ENCODE measurements at regions not wholly inside any gene's neighbourhood (a gene's known extent, or its start where the extent isn't known, plus 50 kb on each side); places are given as distances from the start of the nearest gene placed in this dataset.

DNA sequence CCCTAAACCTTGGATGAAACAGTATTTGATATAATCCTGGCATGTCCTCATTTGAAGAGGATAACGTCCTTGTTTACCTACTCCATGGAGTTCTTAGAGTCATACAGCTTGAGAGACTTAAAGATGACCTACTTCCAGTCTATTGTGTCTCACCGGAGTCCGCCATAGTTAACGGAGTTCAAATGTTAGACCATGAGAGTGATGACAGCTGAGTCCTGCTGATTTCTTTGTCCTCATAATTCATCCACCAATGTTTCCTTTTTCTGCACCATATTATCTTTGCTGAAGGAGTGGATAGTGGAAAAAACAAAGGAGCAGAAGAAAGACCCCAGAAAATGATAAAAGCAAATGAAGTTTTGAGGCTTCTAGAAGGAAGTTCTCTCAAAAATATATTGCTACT is 75.8 kb upstream of the HIF1A start:
- FAIRE-seq (no peak), DNase-seq (ENCODE audit: low read depth in 1 of 2, low spot score in 2 of 2) (no peak)
- H2BK120ac ChIP-seq (replicated peaks; ENCODE audit: low read depth, low read length) = no peak overlapping the region
- no peak overlapping the region for H2BK15ac ChIP-seq (ENCODE audit: low read length)
- H2BK5ac ChIP-seq (ENCODE audit: low read depth, low read length) = no peak overlapping the region
- no peak overlapping the region for H4K91ac ChIP-seq (replicated peaks; ENCODE audit: insufficient read length, low read length)
- no peak overlapping the region for H3K27ac ChIP-seq (ENCODE audit: low read depth, low read length)
- ChIA-PET POLR2A (ENCODE audit: partially characterized antibody) (no interaction called here), CTCF (ENCODE audit: partially characterized antibody) (interaction anchor here (1.1 to 1.4 kb wide), 3 partner anchors 11 to 159 kb away, joined by 3 to 6 read pairs (median 4); no protein-coding TSS in a partner anchor)
- no peak for TF ChIP-seq POLR2AphosphoS5 (IDR thresholded peaks at IDR 0.05; ENCODE audit: low read depth, low read length)
- no peak for TF ChIP-seq RXRA (IDR thresholded peaks at IDR 0.05; ENCODE audit: insufficient read depth, low read depth, low read length)
- no peak for TF ChIP-seq SAP30 (IDR thresholded peaks at IDR 0.05; ENCODE audit: insufficient read depth, insufficient replicate concordance, low read length)
- no peak for TF ChIP-seq CHD2 (IDR thresholded peaks at IDR 0.05; ENCODE audit: low read length)
- no peaks in the 10 kb centered on the region for H3K27me3 ChIP-seq (replicated peaks in 1 of 4; ENCODE audit: control insufficient read depth in 3 of 4, extremely low read depth in 1 of 4, insufficient read depth in 3 of 4, low read length in 3 of 4)
- no peak overlapping the region for H3K4me3 ChIP-seq (ENCODE audit: extremely low read depth in 1 of 4, insufficient read depth in 2 of 4, low read depth in 3 of 4, low read length in 4 of 4)
- no peaks in the 10 kb centered on the region for H3K36me3 ChIP-seq (ENCODE audit: control insufficient read depth in 2 of 4, insufficient read depth in 4 of 4, low read length in 3 of 4)
- no peak overlapping the region for H3K18ac ChIP-seq (ENCODE audit: extremely low read depth, low read length)
- no peak overlapping the region for H3K9ac ChIP-seq (replicated peaks in 1 of 4; ENCODE audit: extremely low read depth in 1 of 4, low read depth in 3 of 4, low read length in 3 of 4)
- 95% methylated on average over 4 of the region's 4 CpGs; no CpG with 5 or more reads in 1 of the 2 experiments for WGBS, 2 experiments (ENCODE audit: extremely low coverage in 1 of 2, insufficient coverage in 1 of 2, insufficient read length in 1 of 2, insufficient replicate concordance in 2 of 2, low coverage in 1 of 2, low lambda C conversion rate in 2 of 2, missing lambda C conversion rate in 1 of 2)
- no peak overlapping the region for H4K8ac ChIP-seq (ENCODE audit: extremely low read depth, insufficient read depth, low read length)
- no peaks in the 10 kb centered on the region for H3K79me2 ChIP-seq (ENCODE audit: control insufficient read depth in 1 of 2, insufficient read depth in 2 of 2, low read length in 2 of 2)
- H3K23me2 ChIP-seq (ENCODE audit: low read depth, low read length) = no peaks in the 10 kb centered on the region
- no peak overlapping the region for H2AFZ ChIP-seq (ENCODE audit: low read length)
- H3K4me2 ChIP-seq (ENCODE audit: insufficient read depth in 1 of 2, low read depth in 2 of 2, low read length in 2 of 2) = no peak overlapping the region
- H2BK12ac ChIP-seq (ENCODE audit: low read depth, low read length) = no peak overlapping the region
- H2BK20ac ChIP-seq (ENCODE audit: low read length) = no peak overlapping the region
- no peak overlapping the region for H3K56ac ChIP-seq (replicated peaks; ENCODE audit: insufficient read length, low read depth, low read length)
- no peak overlapping the region for H2AK5ac ChIP-seq (ENCODE audit: low read depth, low read length)
- peaks cover 0 to 5% (median 0%) of the 10 kb centered on the region in 4 experiments; a peak in 2 of 7 replicates for H3K4me1 ChIP-seq (replicated peaks in 1 of 4; ENCODE audit: control insufficient read depth in 3 of 4, insufficient read depth in 4 of 4, low read length in 3 of 4)
- no peak overlapping the region for H3K4ac ChIP-seq (replicated peaks; ENCODE audit: insufficient read length, low read depth, low read length)
- no peaks in the 10 kb centered on the region for H3K79me1 ChIP-seq (ENCODE audit: low read depth, low read length)
- H4K5ac ChIP-seq (ENCODE audit: insufficient read length, low read depth, low read length) = no peak overlapping the region
- no peaks in the 10 kb centered on the region for H4K20me1 ChIP-seq (replicated peaks in 1 of 2; ENCODE audit: control insufficient read depth in 1 of 2, insufficient read depth in 2 of 2, low read length in 2 of 2)
- no peak overlapping the region for H3K23ac ChIP-seq (ENCODE audit: insufficient read length)
- H3K14ac ChIP-seq (ENCODE audit: insufficient read length) = no peak overlapping the region
- H3K9me3 ChIP-seq (ENCODE audit: insufficient read depth in 2 of 2, low read depth in 1 of 2, low read length in 1 of 2) = no peaks in the 10 kb centered on the region

Measured in H1 (cell line).